OCI-LY3 (cell line): ENCODE measurements at regions not wholly inside any gene's neighbourhood (a gene's known extent, or its start where the extent isn't known, plus 50 kb on each side); places are given as distances from the start of the nearest gene placed in this dataset.
"Not testable (repeated sequence)": the region's sequence is repeated elsewhere in the genome, so short reads cannot be mapped to it uniquely, and the experiment has no call there.

Experiments used
- CTCF ChIP-seq: fragments of 200-600, 300-600 bp; sonication (generic); IDR thresholded peaks from 2 replicates; pipeline ENCODE4 v1.5.1; 2014; ENCODE audit warnings: antibody characterized with exemption, low read length, low read depth
- EZH2phosphoT487 ChIP-seq: fragments of 200-600 bp; shearing (Covaris generic); IDR thresholded peaks from 2 replicates; pipeline ENCODE4 v1.6.1; 2018; ENCODE audit warnings: antibody characterized with exemption, mixed run types, low read depth

DNA sequence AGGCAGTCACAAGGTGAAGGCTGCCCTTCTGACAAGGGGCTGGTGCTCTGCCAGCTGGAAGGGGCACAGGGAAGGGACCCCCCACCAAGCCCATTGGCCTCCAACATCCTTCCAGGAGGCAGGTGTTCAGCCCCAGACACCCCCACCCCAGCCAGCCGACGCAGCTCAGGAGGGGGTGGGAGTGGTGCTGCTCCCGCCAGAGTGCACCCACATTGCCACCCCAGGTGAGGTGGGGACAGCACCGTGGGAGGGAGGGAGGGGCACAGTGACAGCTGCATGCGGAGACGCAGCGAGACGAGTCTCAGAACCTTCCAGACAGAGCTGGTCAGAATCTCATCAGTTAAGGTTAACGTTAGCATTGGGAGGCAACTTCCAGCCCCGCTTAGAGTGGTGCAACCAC, 121.6 kb upstream of the FOXD4L5 start:
- TF ChIP-seq CTCF, EZH2phosphoT487: not testable (repeated sequence)
